ENCODE measurements at regions not wholly inside any gene's neighbourhood (a gene's known extent, or its start where the extent isn't known, plus 50 kb on each side); places are given as distances from the start of the nearest gene placed in this dataset.
"Not testable (repeated sequence)": the region's sequence is repeated elsewhere in the genome, so short reads cannot be mapped to it uniquely, and the experiment has no call there.

DNA sequence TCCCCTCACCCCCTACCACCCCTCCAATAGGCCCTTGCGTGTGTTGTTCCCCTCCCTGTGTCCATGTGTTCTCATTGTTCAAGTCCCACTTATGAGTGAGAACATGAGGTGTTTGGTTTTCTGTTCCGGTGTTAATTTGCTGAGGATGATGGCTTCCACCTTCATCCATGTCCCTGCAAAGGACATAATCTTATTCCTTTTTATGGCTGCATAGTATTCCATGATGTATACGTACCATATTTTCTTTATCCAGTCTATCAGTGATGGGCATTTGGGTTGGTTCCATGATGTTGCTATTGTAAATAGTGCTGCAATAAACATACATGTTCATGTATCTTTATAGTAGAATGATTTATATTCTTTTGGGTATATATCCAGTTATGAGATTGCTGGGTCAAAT lies 523.6 kb upstream of the TBL1XR1 start:
- not testable (repeated sequence) for H3K4me3 Mint-ChIP-seq; DNase-seq; H3K36me3 Mint-ChIP-seq (ENCODE audit: low read depth); H3K9me3 Mint-ChIP-seq; H3K27me3 Mint-ChIP-seq; ATAC-seq; H3K27ac Mint-ChIP-seq
- peaks cover 16% of the 10 kb centered on the region for H3K4me1 Mint-ChIP-seq

DNA sequence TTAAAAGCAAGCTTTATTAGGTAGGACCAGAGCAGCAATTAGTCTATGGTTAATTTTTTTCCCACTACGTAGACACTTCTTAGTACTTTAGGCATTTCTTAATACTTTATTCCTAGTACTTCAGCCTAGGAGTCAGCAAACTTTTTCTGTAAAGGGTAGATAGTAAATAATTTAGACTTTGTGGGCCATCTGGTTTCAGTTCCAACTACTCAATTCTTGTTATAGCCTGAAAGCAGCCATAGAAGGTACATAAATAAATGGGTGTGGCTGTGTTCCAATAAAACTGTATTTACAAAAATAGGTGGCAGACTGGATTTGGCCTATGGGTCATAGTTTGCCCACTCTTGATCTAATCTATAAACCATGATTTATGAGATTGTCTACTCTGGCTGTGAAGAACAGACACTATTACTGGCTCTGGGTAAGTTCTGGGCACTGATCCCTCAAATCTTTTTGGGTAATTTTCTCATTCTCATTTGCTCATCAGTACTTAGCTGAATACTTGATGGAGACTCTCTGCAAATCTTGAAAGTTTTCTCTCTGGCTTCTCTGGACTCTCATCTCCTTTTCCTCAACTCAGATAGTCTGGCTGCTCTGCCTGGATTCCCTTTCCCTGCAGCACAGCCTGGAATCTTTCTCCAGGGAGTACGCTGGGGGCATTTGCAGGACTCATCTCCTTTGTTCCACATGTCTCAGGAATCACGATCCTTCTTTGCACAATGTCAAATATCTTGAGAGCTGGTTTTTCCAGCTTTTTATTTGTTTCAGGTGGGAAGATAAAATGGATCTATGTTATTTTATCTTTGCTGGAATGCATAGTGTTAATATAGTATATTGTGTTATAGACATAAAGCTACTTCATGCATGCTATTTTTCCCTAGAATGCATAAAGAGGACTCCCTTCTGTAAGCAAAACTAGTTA lies 524.8 kb upstream of the TBL1XR1 start:
- no peaks in the 10 kb centered on the region for H3K27me3 Mint-ChIP-seq
- no peak overlapping the region for H3K4me3 Mint-ChIP-seq
- DNase-seq (no peak), ATAC-seq (no peak)
- peaks cover 16% of the 10 kb centered on the region for H3K4me1 Mint-ChIP-seq
- no peaks in the 10 kb centered on the region for H3K9me3 Mint-ChIP-seq
- H3K36me3 Mint-ChIP-seq (ENCODE audit: low read depth), result no peaks in the 10 kb centered on the region
- H3K27ac Mint-ChIP-seq, result no peak overlapping the region

GRCh38 chr3:177724020-177724638 lies 526.8 kb upstream of the TBL1XR1 start:
- no peak overlapping the region for H3K4me3 Mint-ChIP-seq
- H3K4me1 Mint-ChIP-seq, result peaks cover 16% of the 10 kb centered on the region
- ATAC-seq (no peak), DNase-seq (no peak)
- no peaks in the 10 kb centered on the region for H3K27me3 Mint-ChIP-seq
- H3K9me3 Mint-ChIP-seq, result peaks cover 5% of the 10 kb centered on the region
- H3K27ac Mint-ChIP-seq, result no peak overlapping the region
- no peaks in the 10 kb centered on the region for H3K36me3 Mint-ChIP-seq (ENCODE audit: low read depth)

DNA sequence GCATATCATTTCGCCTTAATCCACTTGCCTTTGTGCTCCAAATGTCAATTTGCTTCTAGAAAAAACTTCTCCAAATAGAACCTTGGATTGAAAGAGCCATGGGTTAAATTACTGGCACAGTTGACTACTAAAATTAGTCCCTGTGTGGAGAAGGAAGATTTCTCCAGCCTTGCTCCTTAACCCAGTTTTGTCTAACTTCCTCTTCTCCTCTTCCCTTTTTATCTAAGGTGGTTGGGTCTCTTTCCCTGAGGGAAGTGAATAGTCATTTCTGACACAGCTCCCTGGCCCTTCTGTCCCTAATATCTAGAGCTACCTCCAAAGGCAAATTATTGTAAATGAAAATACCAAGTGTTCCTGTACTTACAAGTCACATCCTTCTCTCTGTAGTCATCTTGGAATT lies 527.9 kb upstream of the TBL1XR1 start:
- Mint-ChIP-seq H3K9me3 (peaks cover 5% of the 10 kb centered on the region), H3K4me3 (no peak overlapping the region), H3K36me3 (ENCODE audit: low read depth) (no peaks in the 10 kb centered on the region), H3K27me3 (no peaks in the 10 kb centered on the region), H3K4me1 (peaks cover 16% of the 10 kb centered on the region), H3K27ac (no peak overlapping the region)
- no peak for DNase-seq
- no peak for ATAC-seq

- Mint-ChIP-seq H3K9me3 (peaks cover 5% of the 10 kb centered on the region), H3K36me3 (ENCODE audit: low read depth) (no peaks in the 10 kb centered on the region), H3K4me1 (peaks cover 27% of the 10 kb centered on the region), H3K27me3 (no peaks in the 10 kb centered on the region), H3K4me3 (no peak overlapping the region), H3K27ac (no peak overlapping the region)
- DNase-seq (no peak), ATAC-seq (no peak)
These were observed 529.5 kb upstream of the TBL1XR1 start for GRCh38 chr3:177726807-177727206.

DNA sequence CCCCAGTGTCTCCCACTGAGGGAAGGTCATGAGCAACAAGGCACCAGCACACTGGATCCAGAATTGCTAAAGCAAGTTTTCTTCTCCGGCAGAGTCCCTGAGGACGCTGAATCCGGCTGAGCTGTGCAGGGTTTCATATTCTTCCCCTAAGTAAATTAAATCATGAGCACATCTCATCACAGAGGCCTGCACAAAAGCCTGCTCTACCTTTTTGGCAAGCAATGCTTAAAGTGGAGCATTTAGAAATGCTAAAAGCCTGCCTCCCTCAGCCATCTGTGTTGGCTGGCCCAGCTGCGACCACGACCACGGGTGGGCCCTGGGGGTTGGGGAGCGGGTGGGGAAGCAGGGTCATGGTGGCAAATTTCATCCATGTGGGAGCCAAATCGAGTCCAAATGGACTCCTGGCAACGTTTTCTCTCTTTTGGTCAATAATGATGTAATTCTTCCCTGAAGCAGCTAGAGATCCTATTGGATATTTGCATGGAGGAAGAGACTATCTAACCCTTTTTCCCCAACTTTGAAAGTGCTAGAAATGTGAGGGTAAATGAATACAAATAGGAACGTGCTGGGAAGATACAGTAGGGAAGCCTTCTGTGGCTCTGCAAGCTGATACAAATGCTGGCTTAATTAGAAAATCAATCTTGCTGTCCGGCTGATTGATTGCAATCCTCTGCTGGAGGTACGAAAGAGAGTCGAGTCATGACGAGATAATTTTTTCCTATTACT lies 532.8 kb upstream of the TBL1XR1 start:
- no peak for DNase-seq
- no peak overlapping the region for H3K4me3 Mint-ChIP-seq
- no peak overlapping the region for H3K27ac Mint-ChIP-seq
- H3K36me3 Mint-ChIP-seq (ENCODE audit: low read depth), result no peaks in the 10 kb centered on the region
- no peaks in the 10 kb centered on the region for H3K27me3 Mint-ChIP-seq
- peaks cover 15% of the 10 kb centered on the region for H3K4me1 Mint-ChIP-seq
- no peak for ATAC-seq
- H3K9me3 Mint-ChIP-seq, result peaks cover 5% of the 10 kb centered on the region

DNA sequence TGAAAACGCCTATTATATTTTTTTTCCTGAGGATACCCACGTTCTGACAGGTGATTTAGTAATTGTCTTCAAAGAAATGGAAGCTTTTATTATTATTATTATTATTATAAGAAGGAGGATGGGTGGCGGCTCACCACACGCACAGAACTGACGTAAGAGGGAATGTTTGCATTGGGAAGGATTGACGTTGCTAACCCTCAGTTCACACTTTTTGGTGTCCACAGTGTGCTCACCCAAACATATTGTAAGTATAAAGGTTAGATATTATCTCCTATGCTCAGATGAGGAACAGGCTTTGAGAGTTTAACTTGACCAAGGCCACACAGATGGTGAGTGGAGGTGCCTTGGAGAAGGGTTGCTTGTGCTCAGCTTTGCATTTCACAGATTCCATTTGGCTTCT lies 533.5 kb upstream of the TBL1XR1 start:
- ATAC-seq, result no peak

DNA sequence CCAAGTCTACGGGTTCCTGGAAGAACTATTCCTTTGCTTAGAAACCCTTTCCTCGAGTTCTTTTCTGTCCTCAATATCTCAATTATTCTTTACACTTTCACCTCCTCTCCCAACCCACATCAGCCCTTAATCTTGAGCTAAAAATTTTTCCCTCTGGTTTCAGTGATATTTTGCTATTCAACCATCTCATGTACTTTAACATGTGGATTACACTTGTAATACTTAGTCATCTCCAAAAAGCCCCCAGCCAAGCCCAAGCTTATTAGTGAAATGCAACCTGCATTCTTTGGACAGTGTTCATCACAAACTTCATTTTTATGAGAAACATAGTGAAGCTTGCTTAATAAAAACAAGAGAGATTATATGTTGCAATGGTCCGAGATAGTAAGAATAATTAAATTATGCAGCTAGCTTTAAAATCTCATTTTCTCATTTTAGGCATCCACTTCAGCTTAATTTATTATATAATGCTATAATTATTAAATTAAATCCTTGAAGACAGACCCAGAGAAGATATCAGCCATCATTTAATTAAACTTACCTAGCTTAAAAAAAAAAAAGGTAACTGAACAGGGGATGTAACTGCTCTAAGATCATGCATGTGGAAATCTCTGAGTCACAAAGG lies 534.5 kb upstream of the TBL1XR1 start:
- Mint-ChIP-seq H3K36me3 (ENCODE audit: low read depth) (no peaks in the 10 kb centered on the region), H3K27ac (no peak overlapping the region), H3K4me1 (peaks cover 13% of the 10 kb centered on the region), H3K4me3 (no peak overlapping the region), H3K27me3 (no peaks in the 10 kb centered on the region), H3K9me3 (peaks cover 5% of the 10 kb centered on the region)
- DNase-seq (no peak), ATAC-seq (no peak)

More for the DNA sequence above, 533.5 kb upstream of the TBL1XR1 start:
- peaks cover 13% of the 10 kb centered on the region for H3K4me1 Mint-ChIP-seq
- H3K9me3 Mint-ChIP-seq, result peaks cover 5% of the 10 kb centered on the region
- DNase-seq, result no peak
- H3K27me3 Mint-ChIP-seq, result no peaks in the 10 kb centered on the region
- H3K36me3 Mint-ChIP-seq (ENCODE audit: low read depth), result no peaks in the 10 kb centered on the region
- no peak overlapping the region for H3K4me3 Mint-ChIP-seq
- no peak overlapping the region for H3K27ac Mint-ChIP-seq

GRCh38 chr3:177733233-177733632 lies 536.0 kb upstream of the TBL1XR1 start:
- DNase-seq (no peak), ATAC-seq (no peak)
- no peak overlapping the region for H3K27ac Mint-ChIP-seq
- H3K4me1 Mint-ChIP-seq, result peaks cover 13% of the 10 kb centered on the region
- H3K9me3 Mint-ChIP-seq, result peaks cover 5% of the 10 kb centered on the region
- H3K36me3 Mint-ChIP-seq (ENCODE audit: low read depth), result no peaks in the 10 kb centered on the region
- no peaks in the 10 kb centered on the region for H3K27me3 Mint-ChIP-seq
- no peak overlapping the region for H3K4me3 Mint-ChIP-seq

DNA sequence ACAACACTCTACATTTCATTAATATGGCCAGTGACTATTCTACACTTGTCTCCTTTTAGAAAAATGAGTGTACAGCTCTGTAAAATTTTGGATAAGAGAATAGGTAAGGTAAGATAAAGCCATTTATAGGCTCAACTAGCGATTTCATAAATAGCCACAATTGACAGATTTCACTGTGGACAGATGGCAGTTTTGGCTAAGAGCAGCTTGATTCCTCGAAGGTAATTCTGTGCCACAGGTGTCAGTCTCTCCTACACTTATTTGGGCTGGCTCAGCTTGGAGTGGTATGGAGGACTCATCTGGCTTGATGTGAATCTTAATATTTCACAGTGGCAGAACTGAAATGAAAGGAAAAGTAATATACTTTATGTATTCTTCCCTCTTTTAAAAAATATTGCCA lies 536.7 kb upstream of the TBL1XR1 start:
- ATAC-seq (no peak), DNase-seq (no peak)
- no peak overlapping the region for H3K4me3 Mint-ChIP-seq
- H3K27ac Mint-ChIP-seq, result no peak overlapping the region
- no peaks in the 10 kb centered on the region for H3K27me3 Mint-ChIP-seq
- peaks cover under 1% of the 10 kb centered on the region for H3K9me3 Mint-ChIP-seq
- no peaks in the 10 kb centered on the region for H3K36me3 Mint-ChIP-seq (ENCODE audit: low read depth)
- H3K4me1 Mint-ChIP-seq, result peaks cover 13% of the 10 kb centered on the region

DNA sequence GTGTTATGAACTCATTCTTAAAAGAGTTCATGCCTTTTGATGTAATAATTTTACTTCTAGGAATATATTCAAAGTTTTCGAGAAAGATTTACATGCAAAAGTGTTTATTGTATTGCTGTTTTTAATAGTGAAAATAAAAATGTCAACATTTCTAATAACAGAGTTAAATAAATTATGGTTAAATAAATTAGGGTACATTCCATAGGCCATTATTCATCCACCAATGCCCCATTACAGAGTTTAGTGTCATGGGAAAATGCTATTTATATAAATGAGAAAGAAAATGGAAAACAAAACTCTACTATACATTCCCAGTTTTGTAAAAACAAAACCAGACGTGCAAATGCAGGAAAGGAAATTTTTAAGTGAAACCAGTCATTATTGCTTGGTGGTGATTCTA lies 538.1 kb upstream of the TBL1XR1 start:
- Mint-ChIP-seq H3K27me3 (no peaks in the 10 kb centered on the region), H3K4me1 (peaks cover 11% of the 10 kb centered on the region), H3K27ac (no peak overlapping the region), H3K9me3 (no peaks in the 10 kb centered on the region), H3K4me3 (no peak overlapping the region), H3K36me3 (ENCODE audit: low read depth) (no peaks in the 10 kb centered on the region)
- no peak for DNase-seq
- no peak for ATAC-seq

DNA sequence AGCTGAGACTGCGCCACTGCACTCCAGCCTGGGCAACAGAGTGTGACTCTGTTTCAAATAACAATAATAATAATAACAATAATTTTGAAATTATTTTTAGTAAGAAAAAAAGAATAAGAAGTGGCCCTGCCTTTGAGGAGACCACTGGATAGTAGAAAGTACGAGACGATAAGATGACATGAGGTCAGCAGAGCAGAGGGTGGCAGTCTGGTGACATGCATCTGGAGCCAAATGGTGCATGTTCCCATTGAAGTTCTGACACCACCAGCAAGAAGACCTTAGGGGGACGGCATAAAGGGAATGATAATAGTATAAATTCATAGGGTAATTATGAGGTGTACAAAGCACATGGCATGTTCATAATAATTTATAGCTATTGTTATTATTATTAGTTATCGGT lies 542.2 kb upstream of the TBL1XR1 start:
- Mint-ChIP-seq H3K27ac (no peak overlapping the region), H3K27me3 (no peaks in the 10 kb centered on the region), H3K4me1 (no peaks in the 10 kb centered on the region), H3K9me3 (no peaks in the 10 kb centered on the region), H3K4me3 (no peak overlapping the region), H3K36me3 (ENCODE audit: low read depth) (no peaks in the 10 kb centered on the region)
- DNase-seq (no peak), ATAC-seq (no peak)

DNA sequence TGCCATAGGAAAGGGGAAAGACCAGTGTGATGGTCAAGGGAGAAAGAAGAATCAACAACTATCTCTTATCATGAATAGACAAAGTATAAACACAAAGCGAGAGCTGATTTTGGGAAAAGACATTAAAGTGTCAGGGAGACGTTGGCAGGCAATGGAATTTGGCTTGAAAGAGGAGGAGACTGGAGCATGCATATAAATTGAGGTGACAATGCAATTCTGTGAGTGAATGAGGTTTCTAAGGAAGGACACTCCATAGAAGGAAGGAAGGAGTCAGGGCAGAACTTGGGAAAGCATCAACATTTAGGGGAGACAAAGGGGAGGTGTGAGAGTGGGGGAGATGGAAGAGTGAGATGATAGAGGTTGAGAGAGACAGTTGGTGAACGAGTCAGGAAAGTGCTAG lies 543.0 kb upstream of the TBL1XR1 start:
- ATAC-seq (no peak), DNase-seq (no peak)
- Mint-ChIP-seq H3K27ac (no peak overlapping the region), H3K27me3 (no peaks in the 10 kb centered on the region), H3K4me3 (no peak overlapping the region), H3K4me1 (no peaks in the 10 kb centered on the region), H3K9me3 (no peaks in the 10 kb centered on the region), H3K36me3 (ENCODE audit: low read depth) (no peaks in the 10 kb centered on the region)

DNA sequence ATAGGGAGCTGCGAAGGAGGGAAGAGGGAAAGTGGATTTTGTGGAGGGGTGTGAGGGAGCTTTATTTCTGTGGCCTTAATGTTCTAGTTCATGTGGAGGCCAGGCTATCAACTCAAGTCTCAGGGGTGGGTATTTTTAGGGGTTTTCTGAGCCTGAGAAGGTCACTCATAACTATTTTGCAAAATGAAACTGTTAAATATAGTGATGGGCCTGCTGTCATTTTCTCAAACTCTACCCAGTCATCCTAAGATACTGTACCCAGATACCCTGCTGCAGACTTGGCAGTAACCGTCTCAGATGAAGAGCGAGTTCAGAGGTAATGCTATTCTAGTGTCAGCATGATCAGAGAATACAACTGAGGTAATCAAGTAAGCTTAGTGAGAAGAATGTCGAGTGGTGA lies 545.0 kb upstream of the TBL1XR1 start:
- H3K27me3 Mint-ChIP-seq, result no peaks in the 10 kb centered on the region
- no peaks in the 10 kb centered on the region for H3K4me1 Mint-ChIP-seq
- no peak overlapping the region for H3K4me3 Mint-ChIP-seq
- no peaks in the 10 kb centered on the region for H3K9me3 Mint-ChIP-seq
- no peak overlapping the region for H3K27ac Mint-ChIP-seq
- ATAC-seq (no peak), DNase-seq (no peak)
- H3K36me3 Mint-ChIP-seq (ENCODE audit: low read depth), result no peaks in the 10 kb centered on the region

Measured in activated naive CD8-positive, alpha-beta T cell treated with anti-CD3 and anti-CD28 coated beads, Interleukin-2, amount 50 U/mL, for 24 hours (primary cell).